B cell (primary cell): ENCODE measurements at regions not wholly inside any gene's neighbourhood (a gene's known extent, or its start where the extent isn't known, plus 50 kb on each side); places are given as distances from the start of the nearest gene placed in this dataset.
"Not testable (repeated sequence)": the region's sequence is repeated elsewhere in the genome, so short reads cannot be mapped to it uniquely, and the experiment has no call there.

ENCODE experiments used
- ATAC-seq: fragments of 200-7000 bp; cut with Tn5 transposase; one replicate; pipeline ENCODE4 v1.10.0; 2021; ENCODE audit warnings: low read depth, mild to moderate bottlenecking, moderate number of reproducible peaks, moderate library complexity
- CTCF ChIA-PET: fragments of 350-600 bp; sonication (Branson Sonifier 250); formaldehyde crosslinking; loops from one replicate; lab custom pipeline; 2021; ENCODE audit warnings: antibody characterized with exemption, inconsistent platforms; lab: Charles Lee
- POLR2A ChIA-PET: fragments of 350-600 bp; sonication (Branson Sonifier 250); formaldehyde crosslinking; loops from one replicate; lab custom pipeline; 2021; ENCODE audit warnings: antibody characterized with exemption; lab: Charles Lee
- DNase-seq: peaks from one replicate; pipeline ENCODE4 v3.0.0; 2013
- H2AFZ ChIP-seq: 2 replicates; pipeline ENCODE4 v1.6.1; 2012; ENCODE audit warnings: mild to moderate bottlenecking, low read depth, low read length; ENCODE audit not compliant: insufficient read depth, poor library complexity, severe bottlenecking
- H3K27ac ChIP-seq, 2 donors: 1 replicate in 1 of 2; 2 replicates in 1 of 2; pipeline ENCODE4 v1.5.1; 2012 to 2013; ENCODE audit warnings: low read length in 2 of 2, mild to moderate bottlenecking in 2 of 2, moderate library complexity in 1 of 2
- H3K27me3 ChIP-seq, 4 experiments: fragments of 200-600 bp in 1 of 4; sonication (generic) in 1 of 4; replicated peaks in 1 of 4; 1 replicate in 2 of 4; 2 replicates in 2 of 4; pipeline versions ENCODE4 v1.6.1 to v1.7.0; 2013 to 2016; ENCODE audit warnings: low read length in 3 of 4, mild to moderate bottlenecking in 2 of 4, mixed read lengths in 1 of 4, moderate library complexity in 1 of 4; ENCODE audit not compliant: insufficient read depth in 4 of 4, control insufficient read depth in 3 of 4; ENCODE audit errors: control extremely low read depth in 1 of 4
- H3K36me3 ChIP-seq, 2 experiments: replicated peaks in 1 of 2; 1 replicate in 1 of 2; 2 replicates in 1 of 2; pipeline versions ENCODE4 v1.6.1 to v1.7.1; 2013; ENCODE audit warnings: low read length in 1 of 2; ENCODE audit not compliant: insufficient read depth in 2 of 2, control insufficient read depth in 1 of 2; ENCODE audit errors: control extremely low read depth in 1 of 2, extremely low read depth in 1 of 2
- H3K4me1 ChIP-seq, 2 donors: fragments of 200-600 bp in 1 of 2; sonication (generic) in 1 of 2; 1 replicate in 1 of 2; 2 replicates in 1 of 2; pipeline versions ENCODE4 v1.5.1 to v1.6.1; 2013 to 2017; ENCODE audit warnings: low read length in 2 of 2; ENCODE audit not compliant: control insufficient read depth in 2 of 2, insufficient read depth in 2 of 2
- H3K4me2 ChIP-seq: replicated peaks from 2 replicates; pipeline ENCODE3; 2012; ENCODE audit warnings: mild to moderate bottlenecking, low read depth, low read length; ENCODE audit not compliant: poor library complexity, severe bottlenecking
- H3K4me3 ChIP-seq, 5 experiments: fragments of 200-600 bp in 1 of 5; sonication (generic) in 1 of 5; 1 replicate in 3 of 5; 2 replicates in 2 of 5; pipeline versions ENCODE4 v1.5.1 to v1.7.0; 2011 to 2016; ENCODE audit warnings: low read length in 4 of 5, mild to moderate bottlenecking in 4 of 5, low read depth in 2 of 5, control low read depth in 1 of 5, moderate library complexity in 1 of 5; ENCODE audit not compliant: insufficient read depth in 1 of 5; ENCODE audit errors: control extremely low read depth in 1 of 5, extremely low read depth in 1 of 5
- H3K79me2 ChIP-seq: fragments of 200-600 bp; sonication (generic); one replicate; pipeline ENCODE4 v1.6.0; 2016; ENCODE audit warnings: low read length; ENCODE audit not compliant: control insufficient read depth, insufficient read depth
- H3K9ac ChIP-seq: fragments of 200-600 bp; sonication (generic); 2 replicates; pipeline ENCODE4 v1.6.1; 2017; ENCODE audit warnings: mild to moderate bottlenecking, low read length, moderate library complexity
- H3K9me3 ChIP-seq, 3 donors: one replicate each; pipeline versions ENCODE4 v1.6.1 to v1.7.1; 2013; ENCODE audit warnings: low read length in 2 of 3; ENCODE audit not compliant: control insufficient read depth in 2 of 3, insufficient read depth in 1 of 3; ENCODE audit errors: control extremely low read depth in 1 of 3
- H4K20me1 ChIP-seq: 2 replicates; pipeline ENCODE4 v1.6.0; 2012; ENCODE audit warnings: mild to moderate bottlenecking, low read length; ENCODE audit not compliant: insufficient read depth, control insufficient read depth, poor library complexity, severe bottlenecking
- H3K27ac Mint-ChIP-seq: one replicate; pipeline ENCODE4 v1.8.0; 2021; ENCODE audit warnings: mixed read lengths
- H3K27me3 Mint-ChIP-seq: one replicate; pipeline ENCODE4 v1.8.0; 2021; ENCODE audit warnings: mixed read lengths
- H3K4me1 Mint-ChIP-seq: one replicate; pipeline ENCODE4 v1.8.0; 2021; ENCODE audit warnings: mixed read lengths
- H3K4me3 Mint-ChIP-seq: one replicate; pipeline ENCODE4 v1.8.0; 2021; ENCODE audit warnings: mixed read lengths
- H3K9me3 Mint-ChIP-seq: one replicate; pipeline ENCODE4 v1.8.0; 2022; ENCODE audit warnings: mixed read lengths; ENCODE audit not compliant: insufficient read depth
- EZH2 ChIP-seq: IDR thresholded peaks from 2 replicates; pipeline ENCODE4 v1.6.1; 2012; ENCODE audit warnings: borderline replicate concordance, low read depth, mild to moderate bottlenecking, moderate library complexity, low read length; ENCODE audit not compliant: insufficient read depth, poor library complexity, severe bottlenecking
- WGBS: methylation state at CpG from one replicate; pipeline ENCODE4 v1.1.5; 2013; ENCODE audit warnings: missing lambda C conversion rate; ENCODE audit not compliant: insufficient coverage; 5-methylcytosine and 5-hydroxymethylcytosine counted together
- intact Hi-C: fragments of 100-400 bp; cut with micrococcal nuclease; formaldehyde crosslinking; loops from one replicate; pipeline ENCODE4 v1.10.0; 2022
- TF ChIP-seq, protein P1 (sequence below): fragments of 200-600 bp; IDR thresholded peaks from one replicate; pipeline ENCODE4 v1.8.0; 2022; ENCODE audit warnings: antibody characterized with exemption, mild to moderate bottlenecking

DNA sequence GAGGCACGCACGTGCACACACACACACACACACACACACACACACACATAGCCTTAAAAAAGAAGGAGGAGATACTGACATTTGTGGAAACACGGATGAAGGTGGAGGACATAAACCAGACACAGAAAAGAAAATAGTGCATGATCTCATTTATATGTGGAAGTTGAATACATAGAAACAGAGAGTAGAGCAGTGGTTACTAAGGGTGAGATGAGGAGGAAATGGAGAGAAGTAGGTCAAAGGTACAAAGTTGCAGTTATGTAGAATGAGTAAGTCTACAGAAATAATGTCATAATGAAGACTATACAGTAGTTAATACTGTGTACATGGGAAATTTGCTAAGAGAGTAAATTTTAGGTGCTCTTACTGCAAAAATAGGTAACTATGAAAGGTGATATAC lies 412.2 kb upstream of the CDH9 start:
- Histone ChIP-seq H3K27ac (no peak overlapping the region), H3K4me3 (no peak overlapping the region), H3K36me3 (no peaks in the 10 kb centered on the region), H3K4me2 (no peak overlapping the region), H3K9ac (no peak overlapping the region), H2AFZ (no peak overlapping the region), H3K79me2 (no peaks in the 10 kb centered on the region), H4K20me1 (no peaks in the 10 kb centered on the region), H3K9me3 (peaks cover 0 to 12% (median 2%) of the 10 kb centered on the region in 3 donors), H3K4me1 (no peaks in the 10 kb centered on the region), H3K27me3 (no peaks in the 10 kb centered on the region)
- no peaks in the 10 kb centered on the region for H3K27me3 Mint-ChIP-seq
- POLR2A ChIA-PET = no interaction called here
- TF ChIP-seq, protein P1, sequence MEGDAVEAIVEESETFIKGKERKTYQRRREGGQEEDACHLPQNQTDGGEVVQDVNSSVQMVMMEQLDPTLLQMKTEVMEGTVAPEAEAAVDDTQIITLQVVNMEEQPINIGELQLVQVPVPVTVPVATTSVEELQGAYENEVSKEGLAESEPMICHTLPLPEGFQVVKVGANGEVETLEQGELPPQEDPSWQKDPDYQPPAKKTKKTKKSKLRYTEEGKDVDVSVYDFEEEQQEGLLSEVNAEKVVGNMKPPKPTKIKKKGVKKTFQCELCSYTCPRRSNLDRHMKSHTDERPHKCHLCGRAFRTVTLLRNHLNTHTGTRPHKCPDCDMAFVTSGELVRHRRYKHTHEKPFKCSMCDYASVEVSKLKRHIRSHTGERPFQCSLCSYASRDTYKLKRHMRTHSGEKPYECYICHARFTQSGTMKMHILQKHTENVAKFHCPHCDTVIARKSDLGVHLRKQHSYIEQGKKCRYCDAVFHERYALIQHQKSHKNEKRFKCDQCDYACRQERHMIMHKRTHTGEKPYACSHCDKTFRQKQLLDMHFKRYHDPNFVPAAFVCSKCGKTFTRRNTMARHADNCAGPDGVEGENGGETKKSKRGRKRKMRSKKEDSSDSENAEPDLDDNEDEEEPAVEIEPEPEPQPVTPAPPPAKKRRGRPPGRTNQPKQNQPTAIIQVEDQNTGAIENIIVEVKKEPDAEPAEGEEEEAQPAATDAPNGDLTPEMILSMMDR = no peak
- no peak for TF ChIP-seq EZH2
- intact Hi-C loops = no loop called here
- H3K9me3 Mint-ChIP-seq = no peaks in the 10 kb centered on the region
- WGBS = no CpG with 5 or more reads among the region's 3 CpGs
- CTCF ChIA-PET = no interaction called here
- H3K4me1 Mint-ChIP-seq = no peaks in the 10 kb centered on the region
- DNase-seq (no peak), ATAC-seq (no peak)
- no peak overlapping the region for H3K4me3 Mint-ChIP-seq
- H3K27ac Mint-ChIP-seq = no peak overlapping the region

DNA sequence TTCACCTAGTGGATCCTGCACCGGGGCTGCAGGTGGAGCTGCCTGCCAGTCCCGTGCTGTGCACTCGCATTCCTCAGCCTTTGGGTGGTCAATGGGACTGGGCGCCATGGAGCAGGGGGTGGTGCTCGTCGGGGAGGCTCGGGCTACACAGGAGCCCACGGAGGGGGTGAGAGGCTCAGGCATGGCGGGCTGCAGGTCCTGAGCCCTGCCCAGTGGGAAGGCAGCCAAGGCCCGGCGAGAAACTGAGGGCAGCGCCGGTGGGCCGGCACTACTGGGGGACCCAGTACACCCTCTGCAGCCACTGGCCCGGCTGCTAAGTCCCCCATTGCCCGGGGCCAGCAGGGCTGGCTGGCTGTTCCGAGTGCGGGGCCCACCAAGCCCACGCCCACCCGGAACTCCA lies 401.0 kb upstream of the CDH9 start:
- DNase-seq, H3K27me3 Mint-ChIP-seq, H3K9ac ChIP-seq, H3K4me3 Mint-ChIP-seq, H3K79me2 ChIP-seq, H3K27ac ChIP-seq, H3K4me1 Mint-ChIP-seq, H3K36me3 ChIP-seq, H3K9me3 ChIP-seq, intact Hi-C loops, H2AFZ ChIP-seq, H3K9me3 Mint-ChIP-seq, H3K4me1 ChIP-seq, CTCF ChIA-PET, ATAC-seq, H3K4me3 ChIP-seq, H4K20me1 ChIP-seq, H3K4me2 ChIP-seq, H3K27ac Mint-ChIP-seq, H3K27me3 ChIP-seq, POLR2A ChIA-PET: not testable (repeated sequence)
- WGBS = 91% methylated on average over 20 of the region's 20 CpGs
